ENCODE measurements at regions not wholly inside any gene's neighbourhood (a gene's known extent, or its start where the extent isn't known, plus 50 kb on each side); places are given as distances from the start of the nearest gene placed in this dataset.
"Not testable (repeated sequence)": the region's sequence is repeated elsewhere in the genome, so short reads cannot be mapped to it uniquely, and the experiment has no call there.

DNA sequence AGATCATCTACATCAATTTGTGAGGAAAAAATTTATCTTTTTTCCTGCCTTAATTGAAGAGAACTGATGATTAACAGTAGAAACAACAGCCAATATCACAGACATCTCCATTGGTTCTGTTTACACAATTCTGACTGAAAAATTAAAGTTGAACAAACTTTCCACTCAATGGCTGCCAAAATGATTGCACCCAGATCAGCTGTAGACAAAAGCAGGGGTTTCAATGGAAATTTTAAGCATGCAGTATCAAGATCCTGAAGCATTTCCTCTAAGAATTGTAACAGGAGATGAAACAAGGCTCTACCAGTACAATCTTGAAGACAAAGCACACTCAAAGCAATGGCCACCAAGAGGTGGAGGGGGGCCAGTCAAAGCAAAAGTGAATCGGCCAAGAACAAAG is 231.6 kb upstream of the KRR1 start:
- BruUV-seq (replicated peaks): no TSS peak
- H3K9me3 ChIP-seq (ENCODE audit: low read length): no peaks in the 10 kb centered on the region
- peaks cover 4% of the 10 kb centered on the region for H3K4me1 ChIP-seq (ENCODE audit: insufficient read depth, low read length)
- H3K4me2 ChIP-seq (ENCODE audit: low read length): no peak overlapping the region
- POLR2A ChIA-PET (ENCODE audit: unreplicated experiment): no interaction called here
- no peaks in the 10 kb centered on the region for H3K79me2 ChIP-seq (ENCODE audit: low read length)
- no peaks in the 10 kb centered on the region for H3K36me3 ChIP-seq (ENCODE audit: low read depth, low read length)
- intact Hi-C loops (cut with micrococcal nuclease): no loop called here
- H3K9ac ChIP-seq (ENCODE audit: low read length): no peak overlapping the region
- DNase-seq (no peak), ATAC-seq (no peak)
- TF ChIP-seq EZH2 (IDR thresholded peaks at IDR 0.05; ENCODE audit: low read length, unreplicated experiment) (no peak), EZH2phosphoT487 (IDR thresholded peaks at IDR 0.05; ENCODE audit: borderline replicate concordance, low read length) (no peak)
- TF ChIP-seq, protein P1, sequence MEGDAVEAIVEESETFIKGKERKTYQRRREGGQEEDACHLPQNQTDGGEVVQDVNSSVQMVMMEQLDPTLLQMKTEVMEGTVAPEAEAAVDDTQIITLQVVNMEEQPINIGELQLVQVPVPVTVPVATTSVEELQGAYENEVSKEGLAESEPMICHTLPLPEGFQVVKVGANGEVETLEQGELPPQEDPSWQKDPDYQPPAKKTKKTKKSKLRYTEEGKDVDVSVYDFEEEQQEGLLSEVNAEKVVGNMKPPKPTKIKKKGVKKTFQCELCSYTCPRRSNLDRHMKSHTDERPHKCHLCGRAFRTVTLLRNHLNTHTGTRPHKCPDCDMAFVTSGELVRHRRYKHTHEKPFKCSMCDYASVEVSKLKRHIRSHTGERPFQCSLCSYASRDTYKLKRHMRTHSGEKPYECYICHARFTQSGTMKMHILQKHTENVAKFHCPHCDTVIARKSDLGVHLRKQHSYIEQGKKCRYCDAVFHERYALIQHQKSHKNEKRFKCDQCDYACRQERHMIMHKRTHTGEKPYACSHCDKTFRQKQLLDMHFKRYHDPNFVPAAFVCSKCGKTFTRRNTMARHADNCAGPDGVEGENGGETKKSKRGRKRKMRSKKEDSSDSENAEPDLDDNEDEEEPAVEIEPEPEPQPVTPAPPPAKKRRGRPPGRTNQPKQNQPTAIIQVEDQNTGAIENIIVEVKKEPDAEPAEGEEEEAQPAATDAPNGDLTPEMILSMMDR (conservative IDR thresholded peaks at IDR 0.05; ENCODE audit: low read depth, low read length): no peak
- CTCF ChIA-PET: no interaction called here
- no peaks in the 10 kb centered on the region for H4K20me1 ChIP-seq (ENCODE audit: low read length)
- no peak overlapping the region for H2AFZ ChIP-seq (ENCODE audit: low read length)
- H3F3A ChIP-seq (ENCODE audit: low read length, unreplicated experiment): no peaks in the 10 kb centered on the region
- H3K9me2 ChIP-seq (replicated peaks; ENCODE audit: low read length): no peaks in the 10 kb centered on the region
- no peak overlapping the region for H3K4me3 ChIP-seq (ENCODE audit: low read length)
- no peak overlapping the region for H3K27ac ChIP-seq (ENCODE audit: low read length)
- H3K27me3 ChIP-seq (ENCODE audit: low read length): no peaks in the 10 kb centered on the region

DNA sequence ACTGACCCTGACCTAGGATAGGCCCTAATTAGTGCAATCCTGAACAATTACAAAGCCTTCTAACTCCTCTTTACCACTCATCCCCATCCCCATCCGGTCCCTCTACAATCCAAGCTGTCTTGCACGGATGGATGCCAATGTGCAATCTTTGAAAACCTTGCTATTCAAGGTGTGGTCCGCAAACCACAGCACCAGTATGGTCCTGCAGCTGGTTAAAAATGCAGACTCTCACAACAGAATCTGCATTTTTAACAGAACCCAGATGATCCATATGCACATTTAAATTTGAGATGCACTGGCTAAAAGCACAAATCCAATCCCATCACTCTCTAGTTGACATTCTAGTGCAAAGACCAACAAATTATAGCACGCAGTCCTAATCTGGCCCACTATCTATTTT is 230.6 kb upstream of the KRR1 start:
- Histone ChIP-seq H3K9me2 (replicated peaks; ENCODE audit: low read length) (no peaks in the 10 kb centered on the region), H3K79me2 (ENCODE audit: low read length) (no peaks in the 10 kb centered on the region), H3K9me3 (ENCODE audit: low read length) (no peaks in the 10 kb centered on the region), H3K27ac (ENCODE audit: low read length) (no peak overlapping the region), H3K27me3 (ENCODE audit: low read length) (no peaks in the 10 kb centered on the region), H3K4me3 (ENCODE audit: low read length) (no peak overlapping the region), H3F3A (ENCODE audit: low read length, unreplicated experiment) (no peaks in the 10 kb centered on the region), H3K4me1 (ENCODE audit: insufficient read depth, low read length) (no peaks in the 10 kb centered on the region; the same call in none of the 2 replicates), H3K4me2 (ENCODE audit: low read length) (no peak overlapping the region), H3K9ac (ENCODE audit: low read length) (no peak overlapping the region), H3K36me3 (ENCODE audit: low read depth, low read length) (no peaks in the 10 kb centered on the region), H2AFZ (ENCODE audit: low read length) (no peak overlapping the region), H4K20me1 (ENCODE audit: low read length) (no peaks in the 10 kb centered on the region)
- no TSS peak for BruUV-seq (replicated peaks)
- ChIA-PET CTCF (no interaction called here), POLR2A (ENCODE audit: unreplicated experiment) (no interaction called here)
- intact Hi-C loops (cut with micrococcal nuclease): no loop called here
- no peak for TF ChIP-seq EZH2 (IDR thresholded peaks at IDR 0.05; ENCODE audit: low read length, unreplicated experiment)
- TF ChIP-seq, protein P1 (conservative IDR thresholded peaks at IDR 0.05; ENCODE audit: low read depth, low read length): no peak
- no peak for TF ChIP-seq EZH2phosphoT487 (IDR thresholded peaks at IDR 0.05; ENCODE audit: borderline replicate concordance, low read length)
- ATAC-seq: no peak
- no peak for DNase-seq

DNA sequence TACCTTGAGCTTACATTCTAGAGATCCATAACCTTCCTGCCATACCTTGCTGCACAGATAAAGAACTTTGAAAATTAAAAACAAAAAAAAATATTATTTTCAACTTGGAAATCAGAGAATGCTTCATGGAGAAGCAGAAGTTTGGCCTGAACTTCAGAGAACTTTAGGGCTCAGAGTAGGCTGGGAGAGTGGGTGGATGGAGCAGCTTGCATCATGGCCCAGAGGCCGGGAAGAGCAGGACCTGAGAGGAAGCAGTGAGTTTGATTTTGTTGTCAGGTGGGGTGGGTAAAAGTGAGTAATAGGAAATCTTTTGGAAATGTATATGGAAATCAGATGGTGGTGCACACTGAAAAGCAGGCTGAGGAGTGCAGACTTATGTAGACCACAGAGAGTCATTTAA is 228.5 kb upstream of the KRR1 start:
- no peak overlapping the region for H3K4me3 ChIP-seq (ENCODE audit: low read length)
- no peak overlapping the region for H2AFZ ChIP-seq (ENCODE audit: low read length)
- no TSS peak for BruUV-seq (replicated peaks)
- no peak overlapping the region for H3K9ac ChIP-seq (ENCODE audit: low read length)
- H4K20me1 ChIP-seq (ENCODE audit: low read length): no peaks in the 10 kb centered on the region
- ChIA-PET POLR2A (ENCODE audit: unreplicated experiment) (interaction anchor here (0.6 kb wide), 1 partner anchor 281 kb away, joined by 3 read pairs; no protein-coding TSS in a partner anchor), CTCF (no interaction called here)
- H3K36me3 ChIP-seq (ENCODE audit: low read depth, low read length): no peaks in the 10 kb centered on the region
- H3K4me2 ChIP-seq (ENCODE audit: low read length): no peak overlapping the region
- no peak for TF ChIP-seq EZH2phosphoT487 (IDR thresholded peaks at IDR 0.05; ENCODE audit: borderline replicate concordance, low read length)
- TF ChIP-seq, protein P1 (conservative IDR thresholded peaks at IDR 0.05; ENCODE audit: low read depth, low read length): no peak
- no peak for TF ChIP-seq EZH2 (IDR thresholded peaks at IDR 0.05; ENCODE audit: low read length, unreplicated experiment)
- no peaks in the 10 kb centered on the region for H3F3A ChIP-seq (ENCODE audit: low read length, unreplicated experiment)
- intact Hi-C loops (cut with micrococcal nuclease): no loop called here
- no peaks in the 10 kb centered on the region for H3K9me3 ChIP-seq (ENCODE audit: low read length)
- DNase-seq (no peak), ATAC-seq (no peak; the same call in 1 of the 2 replicates)
- H3K9me2 ChIP-seq (replicated peaks; ENCODE audit: low read length): no peaks in the 10 kb centered on the region
- no peaks in the 10 kb centered on the region for H3K79me2 ChIP-seq (ENCODE audit: low read length)
- no peak overlapping the region for H3K27ac ChIP-seq (ENCODE audit: low read length)
- H3K27me3 ChIP-seq (ENCODE audit: low read length): no peaks in the 10 kb centered on the region
- peaks cover 6% of the 10 kb centered on the region for H3K4me1 ChIP-seq (ENCODE audit: insufficient read depth, low read length)

DNA sequence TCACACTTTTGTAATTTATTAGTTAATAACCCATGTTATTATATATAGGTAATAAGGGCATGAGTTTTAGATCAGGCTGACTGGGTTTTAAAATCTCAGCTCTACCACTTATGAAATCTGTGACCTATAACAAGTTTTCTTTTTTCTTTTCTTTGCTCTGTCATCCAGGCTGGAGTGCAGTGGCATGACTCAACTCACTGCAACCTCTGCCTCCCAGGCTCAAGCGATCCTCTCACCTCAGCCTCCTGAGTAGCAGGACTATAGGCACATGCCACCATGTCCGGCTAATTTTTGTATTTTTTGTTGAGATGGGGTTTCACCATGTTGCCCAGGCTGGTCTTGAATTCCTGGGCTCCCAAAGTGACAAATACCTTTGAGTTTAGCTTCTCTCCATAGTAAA is 227.7 kb upstream of the KRR1 start:
- H3K79me2 ChIP-seq (ENCODE audit: low read length); H4K20me1 ChIP-seq (ENCODE audit: low read length); H3K9ac ChIP-seq (ENCODE audit: low read length); DNase-seq; POLR2A ChIA-PET (ENCODE audit: unreplicated experiment); H3K4me3 ChIP-seq (ENCODE audit: low read length); H3K4me2 ChIP-seq (ENCODE audit: low read length); BruUV-seq (replicated peaks); H3F3A ChIP-seq (ENCODE audit: low read length, unreplicated experiment); ATAC-seq; H3K27me3 ChIP-seq (ENCODE audit: low read length); intact Hi-C loops (cut with micrococcal nuclease); H3K9me3 ChIP-seq (ENCODE audit: low read length); H2AFZ ChIP-seq (ENCODE audit: low read length); H3K27ac ChIP-seq (ENCODE audit: low read length); H3K36me3 ChIP-seq (ENCODE audit: low read depth, low read length); CTCF ChIA-PET; H3K9me2 ChIP-seq (replicated peaks; ENCODE audit: low read length): not testable (repeated sequence)
- peaks cover 10% of the 10 kb centered on the region for H3K4me1 ChIP-seq (ENCODE audit: insufficient read depth, low read length)

All from PC-3 (cell line).